ENCODE measurements at regions not wholly inside any gene's neighbourhood (a gene's known extent, or its start where the extent isn't known, plus 50 kb on each side); places are given as distances from the start of the nearest gene placed in this dataset.

- no peak for TF ChIP-seq POLR2AphosphoS5 (IDR thresholded peaks at IDR 0.05; ENCODE audit: borderline replicate concordance, low read depth, low read length)
- no peak for TF ChIP-seq EZH2 (IDR thresholded peaks at IDR 0.05)
Observed at GRCh38 chr5:130337179-130337888, 433.1 kb downstream of the CHSY3 start.
